ENCODE measurements at regions not wholly inside any gene's neighbourhood (a gene's known extent, or its start where the extent isn't known, plus 50 kb on each side); places are given as distances from the start of the nearest gene placed in this dataset.

- Mint-ChIP-seq H3K27me3 (ENCODE audit: insufficient read depth, low read depth, poor library complexity) (no peaks in the 10 kb centered on the region), H3K9me3 (no peaks in the 10 kb centered on the region; the same call in 2 of the 3 replicates), H3K4me3 (no peak overlapping the region), H3K36me3 (ENCODE audit: low read depth) (no peaks in the 10 kb centered on the region), H3K4me1 (no peaks in the 10 kb centered on the region; the same call in 2 of the 3 replicates), H3K27ac (no peak overlapping the region)
- Histone ChIP-seq H2AFZ (peak overlapping the region; percentile 38; the same call in 1 of the 2 replicates), H4K20me1 (replicated peaks; ENCODE audit: insufficient read depth) (no peaks in the 10 kb centered on the region), H3K27ac (ENCODE audit: low read depth) (no peak overlapping the region), H3K36me3 (ENCODE audit: insufficient read depth) (no peaks in the 10 kb centered on the region), H3K4me1 (ENCODE audit: insufficient read depth) (no peaks in the 10 kb centered on the region), H3K4me2 (no peak overlapping the region), H3K4me3 (no peak overlapping the region), H3K79me2 (replicated peaks; ENCODE audit: insufficient read depth) (no peaks in the 10 kb centered on the region), H3K27me3 (ENCODE audit: insufficient read depth) (no peaks in the 10 kb centered on the region), H3K9me2 (ENCODE audit: insufficient read depth) (no peaks in the 10 kb centered on the region), H3F3A (replicated peaks; ENCODE audit: low read depth) (no peaks in the 10 kb centered on the region)
- ATAC-seq = no peak
- no peak for DNase-seq (ENCODE audit: low spot score)
- TF ChIP-seq NANOG (IDR thresholded peaks at IDR 0.05; ENCODE audit: borderline replicate concordance) = no peak
- TF ChIP-seq, protein P1, sequence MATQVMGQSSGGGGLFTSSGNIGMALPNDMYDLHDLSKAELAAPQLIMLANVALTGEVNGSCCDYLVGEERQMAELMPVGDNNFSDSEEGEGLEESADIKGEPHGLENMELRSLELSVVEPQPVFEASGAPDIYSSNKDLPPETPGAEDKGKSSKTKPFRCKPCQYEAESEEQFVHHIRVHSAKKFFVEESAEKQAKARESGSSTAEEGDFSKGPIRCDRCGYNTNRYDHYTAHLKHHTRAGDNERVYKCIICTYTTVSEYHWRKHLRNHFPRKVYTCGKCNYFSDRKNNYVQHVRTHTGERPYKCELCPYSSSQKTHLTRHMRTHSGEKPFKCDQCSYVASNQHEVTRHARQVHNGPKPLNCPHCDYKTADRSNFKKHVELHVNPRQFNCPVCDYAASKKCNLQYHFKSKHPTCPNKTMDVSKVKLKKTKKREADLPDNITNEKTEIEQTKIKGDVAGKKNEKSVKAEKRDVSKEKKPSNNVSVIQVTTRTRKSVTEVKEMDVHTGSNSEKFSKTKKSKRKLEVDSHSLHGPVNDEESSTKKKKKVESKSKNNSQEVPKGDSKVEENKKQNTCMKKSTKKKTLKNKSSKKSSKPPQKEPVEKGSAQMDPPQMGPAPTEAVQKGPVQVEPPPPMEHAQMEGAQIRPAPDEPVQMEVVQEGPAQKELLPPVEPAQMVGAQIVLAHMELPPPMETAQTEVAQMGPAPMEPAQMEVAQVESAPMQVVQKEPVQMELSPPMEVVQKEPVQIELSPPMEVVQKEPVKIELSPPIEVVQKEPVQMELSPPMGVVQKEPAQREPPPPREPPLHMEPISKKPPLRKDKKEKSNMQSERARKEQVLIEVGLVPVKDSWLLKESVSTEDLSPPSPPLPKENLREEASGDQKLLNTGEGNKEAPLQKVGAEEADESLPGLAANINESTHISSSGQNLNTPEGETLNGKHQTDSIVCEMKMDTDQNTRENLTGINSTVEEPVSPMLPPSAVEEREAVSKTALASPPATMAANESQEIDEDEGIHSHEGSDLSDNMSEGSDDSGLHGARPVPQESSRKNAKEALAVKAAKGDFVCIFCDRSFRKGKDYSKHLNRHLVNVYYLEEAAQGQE (IDR thresholded peaks at IDR 0.05; ENCODE audit: unreplicated experiment) = no peak
- no peak for TF ChIP-seq CTCF (conservative IDR thresholded peaks at IDR 0.05; ENCODE audit: low read depth in 2 of 2)
- TF ChIP-seq STAT1 (IDR thresholded peaks at IDR 0.05; ENCODE audit: unreplicated experiment) = no peak
- TF ChIP-seq ZNF331 (CRISPR knock-in tag; IDR thresholded peaks at IDR 0.05; ENCODE audit: low read depth) = no peak
- TF ChIP-seq EZH2 (IDR thresholded peaks at IDR 0.05; ENCODE audit: low read depth, unreplicated experiment) = no peak
- TF ChIP-seq POLR2AphosphoS5 (IDR thresholded peaks at IDR 0.05; ENCODE audit: low read depth) = no peak
- TF ChIP-seq JUNB (IDR thresholded peaks at IDR 0.05; ENCODE audit: unreplicated experiment) = no peak
- no peak for TF ChIP-seq CREB1 (CRISPR knock-in tag; IDR thresholded peaks at IDR 0.05; ENCODE audit: low read depth)
- no peak for TF ChIP-seq ZNF462 (CRISPR knock-in tag; IDR thresholded peaks at IDR 0.05)
- TF ChIP-seq EZH2phosphoT487 (IDR thresholded peaks at IDR 0.05; ENCODE audit: unreplicated experiment) = no peak
- TF ChIP-seq ETS1 (IDR thresholded peaks at IDR 0.05) = no peak
- TF ChIP-seq ZNF114 (CRISPR knock-in tag; IDR thresholded peaks at IDR 0.05) = no peak
These were observed 387.3 kb upstream of the PLXNA2 start for GRCh38 chr1:208631506-208631905.

Data from GM23338 (cell line).